ENCODE measurements at regions not wholly inside any gene's neighbourhood (a gene's known extent, or its start where the extent isn't known, plus 50 kb on each side); places are given as distances from the start of the nearest gene placed in this dataset.

- RAD21 ChIA-PET (ENCODE audit: low non-redundant PET in 1 of 2, low total read pairs in 2 of 2, uncharacterized antibody in 2 of 2, unreplicated experiment in 2 of 2), result no interaction called here
- no peaks in the 10 kb centered on the region for H3K79me2 ChIP-seq (ENCODE audit: insufficient read depth, low read length)
- TF ChIP-seq TCF7L2 (IDR thresholded peaks at IDR 0.05; ENCODE audit: borderline replicate concordance, extremely low read depth, insufficient read depth, insufficient read length) (no peak), JUND (IDR thresholded peaks at IDR 0.05) (no peak), REST (IDR thresholded peaks at IDR 0.05; ENCODE audit: low read depth) (no peak), POLR2A (IDR thresholded peaks at IDR 0.05; ENCODE audit: borderline replicate concordance, extremely low read depth, insufficient read depth, insufficient read length) (no peak), EZH2phosphoT487 (IDR thresholded peaks at IDR 0.05; ENCODE audit: borderline replicate concordance) (no peak), YY1 (IDR thresholded peaks at IDR 0.05; ENCODE audit: extremely low read depth, insufficient replicate concordance, low read depth, low read length) (no peak), CEBPB (IDR thresholded peaks at IDR 0.05; ENCODE audit: low read depth) (no peak), CBX3 (IDR thresholded peaks at IDR 0.05; ENCODE audit: low read depth) (no peak), ELF1 (IDR thresholded peaks at IDR 0.05; ENCODE audit: borderline replicate concordance, low read depth) (no peak), EZH2 (IDR thresholded peaks at IDR 0.05) (no peak), SP1 (IDR thresholded peaks at IDR 0.05; ENCODE audit: low read depth) (no peak)
- TF ChIP-seq, protein P1, sequence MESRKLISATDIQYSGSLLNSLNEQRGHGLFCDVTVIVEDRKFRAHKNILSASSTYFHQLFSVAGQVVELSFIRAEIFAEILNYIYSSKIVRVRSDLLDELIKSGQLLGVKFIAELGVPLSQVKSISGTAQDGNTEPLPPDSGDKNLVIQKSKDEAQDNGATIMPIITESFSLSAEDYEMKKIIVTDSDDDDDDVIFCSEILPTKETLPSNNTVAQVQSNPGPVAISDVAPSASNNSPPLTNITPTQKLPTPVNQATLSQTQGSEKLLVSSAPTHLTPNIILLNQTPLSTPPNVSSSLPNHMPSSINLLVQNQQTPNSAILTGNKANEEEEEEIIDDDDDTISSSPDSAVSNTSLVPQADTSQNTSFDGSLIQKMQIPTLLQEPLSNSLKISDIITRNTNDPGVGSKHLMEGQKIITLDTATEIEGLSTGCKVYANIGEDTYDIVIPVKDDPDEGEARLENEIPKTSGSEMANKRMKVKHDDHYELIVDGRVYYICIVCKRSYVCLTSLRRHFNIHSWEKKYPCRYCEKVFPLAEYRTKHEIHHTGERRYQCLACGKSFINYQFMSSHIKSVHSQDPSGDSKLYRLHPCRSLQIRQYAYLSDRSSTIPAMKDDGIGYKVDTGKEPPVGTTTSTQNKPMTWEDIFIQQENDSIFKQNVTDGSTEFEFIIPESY (IDR thresholded peaks at IDR 0.05; ENCODE audit: extremely low read depth, insufficient replicate concordance, low read length), result no peak
- H3K36me3 ChIP-seq (ENCODE audit: control insufficient read depth in 1 of 2, insufficient read depth in 2 of 2, low read length in 2 of 2), result no peaks in the 10 kb centered on the region
- H4K20me1 ChIP-seq (ENCODE audit: insufficient read depth), result no peaks in the 10 kb centered on the region
- H3K27me3 ChIP-seq (ENCODE audit: insufficient read depth, low read length), result no peaks in the 10 kb centered on the region
- no peaks in the 10 kb centered on the region for H3K4me1 ChIP-seq (ENCODE audit: control insufficient read depth in 1 of 2, insufficient read depth in 2 of 2, low read length in 2 of 2)
- no peak overlapping the region for H2AFZ ChIP-seq (ENCODE audit: low read depth, low read length, poor library complexity, severe bottlenecking)
- BruUV-seq (replicated peaks), result no TSS peak
- no peak overlapping the region for H3K4me3 ChIP-seq (replicated peaks in 1 of 2; ENCODE audit: low read depth in 1 of 2, low read length in 2 of 2)
- intact Hi-C loops (cut with micrococcal nuclease), result no loop called here
- H3K9me2 ChIP-seq (ENCODE audit: insufficient read depth), result no peaks in the 10 kb centered on the region
- no peak overlapping the region for H3K9ac ChIP-seq (ENCODE audit: low read length)
- H3K27ac ChIP-seq (ENCODE audit: low read depth, low read length), result no peak overlapping the region
- CTCF ChIA-PET, result no interaction called here
- ATAC-seq (no peak), DNase-seq (ENCODE audit: low read depth, low spot score) (no peak)
- no peak overlapping the region for H3K4me2 ChIP-seq (ENCODE audit: low read length)
- POLR2A ChIA-PET, result no interaction called here
- H3K9me3 ChIP-seq (ENCODE audit: control insufficient read depth in 1 of 2, insufficient read depth in 1 of 2, low read depth in 1 of 2, low read length in 2 of 2), result no peaks in the 10 kb centered on the region
Measured at GRCh38 chr9:69987457-69987856, 56.2 kb upstream of the MAMDC2 start.
